HG03571 (cell line): ENCODE measurements at regions not wholly inside any gene's neighbourhood (a gene's known extent, or its start where the extent isn't known, plus 50 kb on each side); places are given as distances from the start of the nearest gene placed in this dataset.

Experiments
- ATAC-seq: cut with Tn5 transposase; IDR thresholded peaks from one replicate; pipeline ENCODE4 v1.9.1; 2021; ENCODE audit not compliant: unreplicated experiment

GRCh38 chr14:58836303-58836974 is 198.7 kb downstream of the DACT1 start:
- ATAC-seq, result no peak

GRCh38 chr14:58839233-58839632 is 201.5 kb downstream of the DACT1 start:
- no peak for ATAC-seq

GRCh38 chr14:58844544-58844943 is 206.8 kb downstream of the DACT1 start:
- no peak for ATAC-seq

GRCh38 chr14:58846682-58847465 is 209.1 kb downstream of the DACT1 start:
- ATAC-seq, result no peak

GRCh38 chr14:58848365-58848764 is 210.6 kb downstream of the DACT1 start:
- ATAC-seq, result no peak

- no peak for ATAC-seq
These were observed 211.8 kb downstream of the DACT1 start for GRCh38 chr14:58849601-58850000.

- no peak for ATAC-seq
These were observed 212.2 kb downstream of the DACT1 start for GRCh38 chr14:58850011-58850410.

GRCh38 chr14:58861586-58861985 is 223.8 kb downstream of the DACT1 start:
- ATAC-seq, result no peak

- no peak for ATAC-seq
These were observed 224.8 kb downstream of the DACT1 start for GRCh38 chr14:58862416-58863160.

GRCh38 chr14:58863661-58864345 is 226.0 kb downstream of the DACT1 start:
- no peak for ATAC-seq

- ATAC-seq, result no peak
These were observed 227.2 kb downstream of the DACT1 start for GRCh38 chr14:58864751-58865513.

GRCh38 chr14:58865514-58866281 is 227.9 kb downstream of the DACT1 start:
- ATAC-seq, result no peak

GRCh38 chr14:58866391-58866790 is 228.6 kb downstream of the DACT1 start:
- ATAC-seq, result no peak

- no peak for ATAC-seq
These were observed 233.2 kb downstream of the DACT1 start for GRCh38 chr14:58870961-58871360.

GRCh38 chr14:58871573-58871972 is 233.8 kb downstream of the DACT1 start:
- no peak for ATAC-seq

- no peak for ATAC-seq
These were observed 234.3 kb downstream of the DACT1 start for GRCh38 chr14:58872061-58872460.

- ATAC-seq, result no peak
These were observed 235.6 kb downstream of the DACT1 start for GRCh38 chr14:58873228-58873953.

GRCh38 chr14:58875613-58876012 is 237.9 kb downstream of the DACT1 start:
- ATAC-seq, result no peak

GRCh38 chr14:58876608-58877007 is 238.8 kb downstream of the DACT1 start:
- no peak for ATAC-seq
